Vagina (tissue), 2 donors: ENCODE measurements at regions not wholly inside any gene's neighbourhood (a gene's known extent, or its start where the extent isn't known, plus 50 kb on each side); places are given as distances from the start of the nearest gene placed in this dataset.

ENCODE experiments used
- POLR2A ChIP-seq, 2 donors: fragments of 450-650 bp; IDR thresholded peaks; one replicate each; pipeline ENCODE4 v1.6.1; 2017; ENCODE audit warnings: antibody characterized with exemption in 2 of 2, mild to moderate bottlenecking in 2 of 2, moderate library complexity in 2 of 2
- POLR2AphosphoS5 ChIP-seq, 2 donors: sonication (generic); formaldehyde crosslinking; IDR thresholded peaks; one replicate each; pipeline ENCODE4 v1.9.0; 2017; ENCODE audit warnings: antibody characterized with exemption in 2 of 2, mild to moderate bottlenecking in 2 of 2, low read depth in 1 of 2; ENCODE audit not compliant: insufficient read depth in 1 of 2
- TF ChIP-seq, protein P1 (sequence below), 3 experiments: fragments of 450-650 bp in 2 of 3; fragments of 200-600 bp in 1 of 3; sonication (generic) in 1 of 3; IDR thresholded peaks; one replicate each; pipeline ENCODE4 v1.5.1; 2017 to 2019; ENCODE audit warnings: antibody characterized with exemption in 3 of 3, mild to moderate bottlenecking in 2 of 3, moderate library complexity in 2 of 3

DNA sequence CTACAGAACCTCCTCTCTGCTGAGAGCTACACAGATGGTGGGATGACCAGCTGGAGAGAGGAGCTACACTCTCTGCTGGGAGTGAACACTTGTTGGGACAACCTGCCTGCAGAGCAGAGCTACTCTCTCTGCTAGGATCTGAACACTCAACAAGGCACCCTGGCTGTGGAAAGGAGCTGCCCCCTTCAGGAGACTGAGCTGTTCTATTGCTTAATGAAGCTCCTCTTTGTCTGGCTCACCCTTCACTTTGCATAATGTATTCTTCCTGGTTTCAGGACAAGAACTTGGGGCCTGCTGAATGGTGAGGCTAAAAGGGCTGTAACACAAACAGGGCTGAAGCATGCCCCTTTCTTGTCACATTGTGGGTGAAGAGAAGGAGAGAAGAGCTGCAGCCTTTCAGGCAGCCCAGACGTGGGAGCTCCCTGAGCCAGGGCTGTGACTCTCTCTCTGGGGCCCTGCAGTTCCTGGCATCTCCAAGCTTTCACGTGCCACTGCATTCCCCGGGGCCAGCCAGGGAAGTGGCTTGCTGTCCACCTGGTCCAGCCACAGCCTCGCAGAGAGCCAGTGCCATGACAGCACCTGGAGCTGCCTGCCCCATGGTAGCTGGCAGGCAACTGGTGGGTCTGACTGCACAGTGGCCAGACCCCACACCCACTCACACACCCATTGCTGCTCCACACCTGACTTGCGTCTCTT lies 272.8 kb upstream of the KCNJ16 start:
- TF ChIP-seq, protein P1, sequence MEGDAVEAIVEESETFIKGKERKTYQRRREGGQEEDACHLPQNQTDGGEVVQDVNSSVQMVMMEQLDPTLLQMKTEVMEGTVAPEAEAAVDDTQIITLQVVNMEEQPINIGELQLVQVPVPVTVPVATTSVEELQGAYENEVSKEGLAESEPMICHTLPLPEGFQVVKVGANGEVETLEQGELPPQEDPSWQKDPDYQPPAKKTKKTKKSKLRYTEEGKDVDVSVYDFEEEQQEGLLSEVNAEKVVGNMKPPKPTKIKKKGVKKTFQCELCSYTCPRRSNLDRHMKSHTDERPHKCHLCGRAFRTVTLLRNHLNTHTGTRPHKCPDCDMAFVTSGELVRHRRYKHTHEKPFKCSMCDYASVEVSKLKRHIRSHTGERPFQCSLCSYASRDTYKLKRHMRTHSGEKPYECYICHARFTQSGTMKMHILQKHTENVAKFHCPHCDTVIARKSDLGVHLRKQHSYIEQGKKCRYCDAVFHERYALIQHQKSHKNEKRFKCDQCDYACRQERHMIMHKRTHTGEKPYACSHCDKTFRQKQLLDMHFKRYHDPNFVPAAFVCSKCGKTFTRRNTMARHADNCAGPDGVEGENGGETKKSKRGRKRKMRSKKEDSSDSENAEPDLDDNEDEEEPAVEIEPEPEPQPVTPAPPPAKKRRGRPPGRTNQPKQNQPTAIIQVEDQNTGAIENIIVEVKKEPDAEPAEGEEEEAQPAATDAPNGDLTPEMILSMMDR (IDR thresholded peaks at IDR 0.05): no peak
- TF ChIP-seq POLR2A (IDR thresholded peaks at IDR 0.05): no peak
- no peak for TF ChIP-seq POLR2AphosphoS5 (IDR thresholded peaks at IDR 0.05; ENCODE audit: insufficient read depth in 1 of 2, low read depth in 1 of 2)
